ENCODE measurements at regions not wholly inside any gene's neighbourhood (a gene's known extent, or its start where the extent isn't known, plus 50 kb on each side); places are given as distances from the start of the nearest gene placed in this dataset.
"Not testable (repeated sequence)": the region's sequence is repeated elsewhere in the genome, so short reads cannot be mapped to it uniquely, and the experiment has no call there.

GRCh38 chr14:61611880-61612630 is 83.3 kb upstream of the HIF1A start:
- no peaks in the 10 kb centered on the region for H3K27me3 ChIP-seq (replicated peaks in 1 of 7)
- no peaks in the 10 kb centered on the region for H3K36me3 ChIP-seq
- H3K4me3 ChIP-seq: no peak overlapping the region
- TF ChIP-seq CTCF (IDR thresholded peaks at IDR 0.05 in 8 of 11, conservative IDR thresholded peaks at IDR 0.05 in 3 of 11) (no peak), POLR2AphosphoS5 (IDR thresholded peaks at IDR 0.05) (no peak), POLR2A (IDR thresholded peaks at IDR 0.05) (no peak)
- peaks cover 0 to 31% (median 13%) of the 10 kb centered on the region in 6 donors for H3K4me1 ChIP-seq
- no peak for DNase-seq
- H3K9me3 ChIP-seq: no peaks in the 10 kb centered on the region
- H3K27ac ChIP-seq: no peak overlapping the region
- intact Hi-C loops (cut with DNase I; ENCODE audit: low total_unique reads): no loop called here
- 82 to 94% (median 90%) methylated on average over 2 of the region's 2 CpGs for WGBS, 5 donors

DNA sequence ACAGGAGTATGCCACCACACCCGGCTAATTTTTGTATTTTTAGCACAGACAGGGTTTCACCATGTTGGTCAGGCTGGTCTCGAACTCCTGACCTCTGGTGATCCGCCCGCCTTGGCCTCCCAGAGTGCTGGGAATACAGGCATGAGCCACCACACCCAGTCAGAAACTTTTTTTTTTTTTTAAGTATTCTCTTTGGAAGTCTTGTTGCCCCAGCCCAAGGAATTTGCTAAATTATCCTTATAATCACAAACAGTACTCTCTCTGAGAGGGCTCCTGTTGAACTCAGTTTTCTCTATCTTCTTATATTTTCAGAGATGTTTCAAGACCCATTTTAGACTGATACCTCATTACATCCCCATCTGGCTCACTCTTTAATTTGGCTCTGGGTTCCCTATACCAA is 82.3 kb upstream of the HIF1A start:
- H3K27ac ChIP-seq; H3K4me3 ChIP-seq; intact Hi-C loops (cut with DNase I; ENCODE audit: low total_unique reads); H3K36me3 ChIP-seq; DNase-seq; H3K9me3 ChIP-seq; H3K27me3 ChIP-seq (replicated peaks in 1 of 7): not testable (repeated sequence)
- peaks cover 0 to 29% (median 13%) of the 10 kb centered on the region in 6 donors for H3K4me1 ChIP-seq
- WGBS, 5 donors: 92 to 96% (median 95%) methylated on average over 4 of the region's 4 CpGs

GRCh38 chr14:61614693-61615092 is 80.6 kb upstream of the HIF1A start:
- H3K27ac ChIP-seq: no peak overlapping the region
- H3K9me3 ChIP-seq: no peaks in the 10 kb centered on the region
- no peaks in the 10 kb centered on the region for H3K27me3 ChIP-seq (replicated peaks in 1 of 7)
- H3K36me3 ChIP-seq: no peaks in the 10 kb centered on the region
- 97 to 99% (median 98%) methylated on average over 13 of the region's 13 CpGs for WGBS, 5 donors
- no peak overlapping the region for H3K4me3 ChIP-seq
- intact Hi-C loops (cut with DNase I; ENCODE audit: low total_unique reads): no loop called here
- no peak for TF ChIP-seq POLR2A (IDR thresholded peaks at IDR 0.05)
- no peak for DNase-seq
- H3K4me1 ChIP-seq: peaks cover 0 to 22% (median 7%) of the 10 kb centered on the region in 6 donors

- H3K27me3 ChIP-seq (replicated peaks in 1 of 7): no peaks in the 10 kb centered on the region
- peak overlapping the region in 1 of 8 donors; percentile 5 for H3K27ac ChIP-seq
- WGBS, 5 donors: 70 to 85% (median 78%) methylated on average over 11 of the region's 11 CpGs
- TF ChIP-seq POLR2AphosphoS5 (IDR thresholded peaks at IDR 0.05) (no peak), CTCF (IDR thresholded peaks at IDR 0.05 in 8 of 11, conservative IDR thresholded peaks at IDR 0.05 in 3 of 11) (no peak), POLR2A (IDR thresholded peaks at IDR 0.05) (no peak)
- no peaks in the 10 kb centered on the region for H3K36me3 ChIP-seq
- DNase-seq: no peak
- peaks cover 0 to 27% (median 11%) of the 10 kb centered on the region in 6 donors for H3K4me1 ChIP-seq
- H3K9me3 ChIP-seq: no peaks in the 10 kb centered on the region
- H3K4me3 ChIP-seq: no peak overlapping the region
- intact Hi-C loops (cut with DNase I; ENCODE audit: low total_unique reads): no loop called here
Measured at GRCh38 chr14:61615743-61616523, 79.4 kb upstream of the HIF1A start.

- no peaks in the 10 kb centered on the region for H3K27me3 ChIP-seq (replicated peaks in 1 of 7)
- peak overlapping the region in 1 of 8 donors; percentile 5 for H3K27ac ChIP-seq
- H3K36me3 ChIP-seq: no peaks in the 10 kb centered on the region
- TF ChIP-seq POLR2AphosphoS5 (IDR thresholded peaks at IDR 0.05): no peak
- TF ChIP-seq CTCF (IDR thresholded peaks at IDR 0.05 in 8 of 11, conservative IDR thresholded peaks at IDR 0.05 in 3 of 11): no peak
- no peak for TF ChIP-seq POLR2A (IDR thresholded peaks at IDR 0.05)
- intact Hi-C loops (cut with DNase I; ENCODE audit: low total_unique reads): no loop called here
- peaks cover 0 to 28% (median 12%) of the 10 kb centered on the region in 6 donors for H3K4me1 ChIP-seq
- DNase-seq: no peak
- no peak overlapping the region for H3K4me3 ChIP-seq
- WGBS, 5 donors: 87 to 96% (median 94%) methylated on average over 4 of the region's 4 CpGs
- H3K9me3 ChIP-seq: no peaks in the 10 kb centered on the region
Measured at GRCh38 chr14:61616524-61617185, 78.7 kb upstream of the HIF1A start.

Data from spleen (tissue), 11 donors.